ENCODE measurements at regions not wholly inside any gene's neighbourhood (a gene's known extent, or its start where the extent isn't known, plus 50 kb on each side); places are given as distances from the start of the nearest gene placed in this dataset.

DNA sequence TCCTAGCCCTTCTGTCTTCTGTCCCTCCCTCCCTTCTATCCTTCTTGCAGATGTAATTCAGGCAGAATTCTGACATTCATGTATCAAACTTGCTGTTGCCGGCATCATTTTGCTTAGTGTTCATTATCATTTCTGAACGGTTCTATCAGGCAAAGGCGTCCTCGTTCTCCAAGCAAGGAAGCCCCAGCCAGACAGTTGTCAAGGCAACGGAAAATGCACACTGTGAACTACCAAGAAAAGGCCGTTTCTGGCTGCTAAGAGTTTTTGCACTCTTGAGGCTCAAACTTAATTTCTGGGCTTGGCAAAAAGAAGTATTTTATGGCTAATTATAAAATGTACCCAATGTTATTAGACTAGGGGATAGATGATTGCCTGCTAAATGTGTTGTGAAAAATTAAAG is 164.7 kb upstream of the KCNJ15 start:
- TF ChIP-seq, protein P1, sequence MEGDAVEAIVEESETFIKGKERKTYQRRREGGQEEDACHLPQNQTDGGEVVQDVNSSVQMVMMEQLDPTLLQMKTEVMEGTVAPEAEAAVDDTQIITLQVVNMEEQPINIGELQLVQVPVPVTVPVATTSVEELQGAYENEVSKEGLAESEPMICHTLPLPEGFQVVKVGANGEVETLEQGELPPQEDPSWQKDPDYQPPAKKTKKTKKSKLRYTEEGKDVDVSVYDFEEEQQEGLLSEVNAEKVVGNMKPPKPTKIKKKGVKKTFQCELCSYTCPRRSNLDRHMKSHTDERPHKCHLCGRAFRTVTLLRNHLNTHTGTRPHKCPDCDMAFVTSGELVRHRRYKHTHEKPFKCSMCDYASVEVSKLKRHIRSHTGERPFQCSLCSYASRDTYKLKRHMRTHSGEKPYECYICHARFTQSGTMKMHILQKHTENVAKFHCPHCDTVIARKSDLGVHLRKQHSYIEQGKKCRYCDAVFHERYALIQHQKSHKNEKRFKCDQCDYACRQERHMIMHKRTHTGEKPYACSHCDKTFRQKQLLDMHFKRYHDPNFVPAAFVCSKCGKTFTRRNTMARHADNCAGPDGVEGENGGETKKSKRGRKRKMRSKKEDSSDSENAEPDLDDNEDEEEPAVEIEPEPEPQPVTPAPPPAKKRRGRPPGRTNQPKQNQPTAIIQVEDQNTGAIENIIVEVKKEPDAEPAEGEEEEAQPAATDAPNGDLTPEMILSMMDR (tag by site-specific recombination; IDR thresholded peaks at IDR 0.05), result no peak
- TF ChIP-seq SALL2 (tag by site-specific recombination; IDR thresholded peaks at IDR 0.05; ENCODE audit: borderline replicate concordance) (no peak), ZNF138 (tag by site-specific recombination; IDR thresholded peaks at IDR 0.05; ENCODE audit: borderline replicate concordance) (no peak), ZBTB8A (tag by site-specific recombination; IDR thresholded peaks at IDR 0.05) (no peak), ZNF133 (tag by site-specific recombination; IDR thresholded peaks at IDR 0.05) (no peak), ZNF416 (tag by site-specific recombination; IDR thresholded peaks at IDR 0.05) (no peak), ZNF23 (tag by site-specific recombination; IDR thresholded peaks at IDR 0.05; ENCODE audit: borderline replicate concordance) (no peak), ZNF521 (tag by site-specific recombination; IDR thresholded peaks at IDR 0.05) (no peak), ZNF114 (tag by site-specific recombination; IDR thresholded peaks at IDR 0.05) (no peak)
- TF ChIP-seq, protein P2, sequence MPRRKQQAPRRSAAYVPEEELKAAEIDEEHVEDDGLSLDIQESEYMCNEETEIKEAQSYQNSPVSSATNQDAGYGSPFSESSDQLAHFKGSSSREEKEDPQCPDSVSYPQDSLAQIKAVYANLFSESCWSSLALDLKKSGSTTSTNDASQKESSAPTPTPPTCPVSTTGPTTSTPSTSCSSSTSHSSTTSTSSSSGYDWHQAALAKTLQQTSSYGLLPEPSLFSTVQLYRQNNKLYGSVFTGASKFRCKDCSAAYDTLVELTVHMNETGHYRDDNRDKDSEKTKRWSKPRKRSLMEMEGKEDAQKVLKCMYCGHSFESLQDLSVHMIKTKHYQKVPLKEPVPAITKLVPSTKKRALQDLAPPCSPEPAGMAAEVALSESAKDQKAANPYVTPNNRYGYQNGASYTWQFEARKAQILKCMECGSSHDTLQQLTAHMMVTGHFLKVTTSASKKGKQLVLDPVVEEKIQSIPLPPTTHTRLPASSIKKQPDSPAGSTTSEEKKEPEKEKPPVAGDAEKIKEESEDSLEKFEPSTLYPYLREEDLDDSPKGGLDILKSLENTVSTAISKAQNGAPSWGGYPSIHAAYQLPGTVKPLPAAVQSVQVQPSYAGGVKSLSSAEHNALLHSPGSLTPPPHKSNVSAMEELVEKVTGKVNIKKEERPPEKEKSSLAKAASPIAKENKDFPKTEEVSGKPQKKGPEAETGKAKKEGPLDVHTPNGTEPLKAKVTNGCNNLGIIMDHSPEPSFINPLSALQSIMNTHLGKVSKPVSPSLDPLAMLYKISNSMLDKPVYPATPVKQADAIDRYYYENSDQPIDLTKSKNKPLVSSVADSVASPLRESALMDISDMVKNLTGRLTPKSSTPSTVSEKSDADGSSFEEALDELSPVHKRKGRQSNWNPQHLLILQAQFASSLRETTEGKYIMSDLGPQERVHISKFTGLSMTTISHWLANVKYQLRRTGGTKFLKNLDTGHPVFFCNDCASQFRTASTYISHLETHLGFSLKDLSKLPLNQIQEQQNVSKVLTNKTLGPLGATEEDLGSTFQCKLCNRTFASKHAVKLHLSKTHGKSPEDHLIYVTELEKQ (tag by site-specific recombination; IDR thresholded peaks at IDR 0.05; ENCODE audit: borderline replicate concordance), result no peak
- TF ChIP-seq, protein P3, sequence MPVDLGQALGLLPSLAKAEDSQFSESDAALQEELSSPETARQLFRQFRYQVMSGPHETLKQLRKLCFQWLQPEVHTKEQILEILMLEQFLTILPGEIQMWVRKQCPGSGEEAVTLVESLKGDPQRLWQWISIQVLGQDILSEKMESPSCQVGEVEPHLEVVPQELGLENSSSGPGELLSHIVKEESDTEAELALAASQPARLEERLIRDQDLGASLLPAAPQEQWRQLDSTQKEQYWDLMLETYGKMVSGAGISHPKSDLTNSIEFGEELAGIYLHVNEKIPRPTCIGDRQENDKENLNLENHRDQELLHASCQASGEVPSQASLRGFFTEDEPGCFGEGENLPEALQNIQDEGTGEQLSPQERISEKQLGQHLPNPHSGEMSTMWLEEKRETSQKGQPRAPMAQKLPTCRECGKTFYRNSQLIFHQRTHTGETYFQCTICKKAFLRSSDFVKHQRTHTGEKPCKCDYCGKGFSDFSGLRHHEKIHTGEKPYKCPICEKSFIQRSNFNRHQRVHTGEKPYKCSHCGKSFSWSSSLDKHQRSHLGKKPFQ (tag by site-specific recombination; IDR thresholded peaks at IDR 0.05), result no peak
